ENCODE measurements at regions not wholly inside any gene's neighbourhood (a gene's known extent, or its start where the extent isn't known, plus 50 kb on each side); places are given as distances from the start of the nearest gene placed in this dataset.

- WGBS, 2 experiments (ENCODE audit: extremely low coverage in 2 of 2, insufficient read length in 1 of 2), result 60% methylated on average over 2 of the region's 6 CpGs; no CpG with 5 or more reads in 1 of the 2 experiments
These were observed 79.4 kb upstream of the ACTRT2 start for GRCh38 chr1:2941907-2942306.

More at GRCh38 chr1:2941907-2942306, 79.4 kb upstream of the ACTRT2 start:
- Histone ChIP-seq H3K27ac (ENCODE audit: insufficient read depth, low read length) (no peak overlapping the region), H3K36me3 (ENCODE audit: control insufficient read depth, insufficient read depth, low read length) (no peaks in the 10 kb centered on the region), H3K9ac (ENCODE audit: low read depth, low read length) (no peak overlapping the region), H2BK5ac (ENCODE audit: low read depth, low read length, poor library complexity, severe bottlenecking) (no peak overlapping the region), H3K56ac (ENCODE audit: extremely low read depth, insufficient read depth, low read length) (no peak overlapping the region), H3K27me3 (ENCODE audit: control insufficient read depth, insufficient read depth, low read length) (no peaks in the 10 kb centered on the region), H3K4me2 (ENCODE audit: low read depth, low read length) (no peak overlapping the region), H2BK15ac (ENCODE audit: low read depth, low read length) (no peak overlapping the region), H4K91ac (ENCODE audit: insufficient read depth, low read depth, low read length) (no peak overlapping the region), H2BK120ac (ENCODE audit: low read depth, low read length) (no peak overlapping the region), H2AK9ac (replicated peaks; ENCODE audit: low read depth, low read length, poor library complexity) (no peak overlapping the region), H3K4ac (ENCODE audit: low read depth, low read length) (no peak overlapping the region), H3K4me1 (ENCODE audit: control insufficient read depth, insufficient read depth, low read length) (no peaks in the 10 kb centered on the region), H3K23ac (ENCODE audit: low read depth, low read length) (no peak overlapping the region), H2AK5ac (ENCODE audit: low read depth, low read length) (no peak overlapping the region), H2BK20ac (ENCODE audit: low read depth, low read length) (no peak overlapping the region), H4K5ac (ENCODE audit: low read depth, low read length) (no peak overlapping the region), H3K9me3 (ENCODE audit: control insufficient read depth, insufficient read depth, low read length) (peaks cover 59% of the 10 kb centered on the region), H3K18ac (ENCODE audit: low read depth, low read length) (no peak overlapping the region), H3K9me1 (ENCODE audit: insufficient read depth, low read length) (no peaks in the 10 kb centered on the region), H4K20me1 (ENCODE audit: insufficient read depth, low read length) (no peaks in the 10 kb centered on the region), H4K8ac (ENCODE audit: low read depth in 2 of 2, low read length in 2 of 2) (no peak overlapping the region), H3K14ac (replicated peaks; ENCODE audit: low read depth, low read length) (no peak overlapping the region), H3K79me1 (ENCODE audit: low read depth in 1 of 2, low read length in 2 of 2) (no peaks in the 10 kb centered on the region), H2AFZ (replicated peaks; ENCODE audit: low read length, poor library complexity) (no peak overlapping the region), H3K4me3 (ENCODE audit: insufficient read depth, low read depth, low read length) (no peak overlapping the region)
- ChIA-PET POLR2A (ENCODE audit: unreplicated experiment) (no interaction called here), CTCF (no interaction called here)
- in situ Hi-C loops (cut with MboI; ENCODE audit: low sequenced_read_pairs), result no loop called here
- BruUV-seq (replicated peaks), result no TSS peak
- no peak for TF ChIP-seq POLR2A (IDR thresholded peaks at IDR 0.05; ENCODE audit: low read depth, low read length)
- TF ChIP-seq CTCF (conservative IDR thresholded peaks at IDR 0.05; ENCODE audit: low read depth, low read length), result no peak
- no peak for TF ChIP-seq RCOR1 (IDR thresholded peaks at IDR 0.05; ENCODE audit: insufficient replicate concordance, low read length)
- TF ChIP-seq SMC3 (IDR thresholded peaks at IDR 0.05; ENCODE audit: low read depth, low read length), result no peak
- TF ChIP-seq MAZ (IDR thresholded peaks at IDR 0.05; ENCODE audit: borderline replicate concordance, low read depth, low read length), result no peak
- TF ChIP-seq CEBPB (IDR thresholded peaks at IDR 0.05; ENCODE audit: low read depth, low read length), result no peak
- TF ChIP-seq RFX5 (IDR thresholded peaks at IDR 0.05; ENCODE audit: low read depth, low read length), result no peak
- TF ChIP-seq USF2 (IDR thresholded peaks at IDR 0.05; ENCODE audit: low read depth, low read length), result no peak
- no peak for TF ChIP-seq RAD21 (IDR thresholded peaks at IDR 0.05; ENCODE audit: low read length)
- no peak for TF ChIP-seq BHLHE40 (IDR thresholded peaks at IDR 0.05; ENCODE audit: low read depth, low read length)
- TF ChIP-seq MXI1 (IDR thresholded peaks at IDR 0.05; ENCODE audit: borderline replicate concordance, low read depth, low read length), result no peak
- no peak for TF ChIP-seq CHD1 (IDR thresholded peaks at IDR 0.05; ENCODE audit: low read depth, low read length)
- ATAC-seq (ENCODE audit: low read depth), result no peak
- DNase-seq, result no peak
- dilution Hi-C loops (cut with HindIII; ENCODE audit: low sequenced_read_pairs, unreplicated experiment), result no loop called here
- intact Hi-C loops (cut with micrococcal nuclease), result no loop called here

Measured in IMR-90 (cell line).